ENCODE measurements at regions not wholly inside any gene's neighbourhood (a gene's known extent, or its start where the extent isn't known, plus 50 kb on each side); places are given as distances from the start of the nearest gene placed in this dataset.

DNA sequence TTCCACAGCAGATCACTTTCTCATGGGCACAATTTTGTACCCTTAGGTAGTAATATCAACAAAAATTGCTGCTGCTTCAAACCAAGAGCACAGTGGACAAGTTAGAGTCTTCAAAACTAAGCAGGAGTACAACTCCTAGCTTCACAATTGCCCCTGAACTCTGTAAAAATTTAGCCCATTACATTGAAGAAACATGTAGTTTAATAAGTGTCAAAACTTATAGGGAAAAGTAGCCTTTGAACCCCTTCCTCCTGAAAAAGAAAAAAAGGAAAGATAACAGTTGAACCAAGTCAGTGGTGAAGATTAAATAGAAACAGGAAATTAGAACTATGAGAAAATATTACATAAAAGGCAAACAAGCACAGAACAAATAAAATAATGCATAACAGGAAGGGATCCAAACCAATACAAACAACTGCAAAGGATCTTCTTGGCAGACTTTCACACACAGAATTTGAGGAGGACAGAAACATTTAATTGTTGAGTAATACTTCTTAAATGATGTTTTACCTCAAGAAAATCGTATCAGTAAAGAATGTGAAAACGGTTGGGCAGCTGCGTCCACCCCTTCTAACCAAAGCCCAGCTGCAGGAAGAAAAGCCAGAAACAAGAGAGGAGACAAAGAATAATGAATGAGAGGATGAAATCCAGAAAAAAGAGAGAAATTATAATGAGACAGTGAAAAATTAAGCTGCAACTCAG, 636.0 kb downstream of the NR2F1-AS1 start:
- TF ChIP-seq POLR2A (IDR thresholded peaks at IDR 0.05) (no peak), EP300 (IDR thresholded peaks at IDR 0.05) (no peak)
- TF ChIP-seq, protein P1, sequence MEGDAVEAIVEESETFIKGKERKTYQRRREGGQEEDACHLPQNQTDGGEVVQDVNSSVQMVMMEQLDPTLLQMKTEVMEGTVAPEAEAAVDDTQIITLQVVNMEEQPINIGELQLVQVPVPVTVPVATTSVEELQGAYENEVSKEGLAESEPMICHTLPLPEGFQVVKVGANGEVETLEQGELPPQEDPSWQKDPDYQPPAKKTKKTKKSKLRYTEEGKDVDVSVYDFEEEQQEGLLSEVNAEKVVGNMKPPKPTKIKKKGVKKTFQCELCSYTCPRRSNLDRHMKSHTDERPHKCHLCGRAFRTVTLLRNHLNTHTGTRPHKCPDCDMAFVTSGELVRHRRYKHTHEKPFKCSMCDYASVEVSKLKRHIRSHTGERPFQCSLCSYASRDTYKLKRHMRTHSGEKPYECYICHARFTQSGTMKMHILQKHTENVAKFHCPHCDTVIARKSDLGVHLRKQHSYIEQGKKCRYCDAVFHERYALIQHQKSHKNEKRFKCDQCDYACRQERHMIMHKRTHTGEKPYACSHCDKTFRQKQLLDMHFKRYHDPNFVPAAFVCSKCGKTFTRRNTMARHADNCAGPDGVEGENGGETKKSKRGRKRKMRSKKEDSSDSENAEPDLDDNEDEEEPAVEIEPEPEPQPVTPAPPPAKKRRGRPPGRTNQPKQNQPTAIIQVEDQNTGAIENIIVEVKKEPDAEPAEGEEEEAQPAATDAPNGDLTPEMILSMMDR (IDR thresholded peaks at IDR 0.05): no peak
